ENCODE measurements at regions not wholly inside any gene's neighbourhood (a gene's known extent, or its start where the extent isn't known, plus 50 kb on each side); places are given as distances from the start of the nearest gene placed in this dataset.

DNA sequence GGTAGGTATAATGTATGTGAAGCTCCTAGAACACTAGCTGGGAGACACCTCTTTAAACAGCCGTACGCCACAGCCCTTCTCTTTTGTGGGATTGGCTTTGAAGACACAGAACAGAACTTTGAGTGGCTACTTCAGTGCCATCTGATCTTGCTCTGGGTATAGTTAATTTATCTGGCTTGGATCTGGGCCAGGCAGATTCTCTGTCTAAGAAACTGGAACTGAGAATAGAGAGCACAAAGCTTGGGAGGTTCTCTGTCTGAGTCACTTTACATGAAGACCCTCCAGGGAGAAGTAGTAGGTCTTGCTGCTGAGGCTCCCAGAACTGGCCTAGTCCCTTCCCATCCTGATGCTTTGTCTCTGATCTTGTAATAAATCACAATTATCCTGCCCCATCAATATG is 721.0 kb upstream of the KIF2B start:
- H3K27ac ChIP-seq (ENCODE audit: low read depth, low read length), result no peak overlapping the region
- Mint-ChIP-seq H3K4me3 (no peak overlapping the region), H3K4me1 (no peaks in the 10 kb centered on the region), H3K27me3 (no peaks in the 10 kb centered on the region), H3K9me3 (peaks cover 5 to 16% (median 10%) of the 10 kb centered on the region in 5 donors), H3K27ac (no peak overlapping the region), H3K36me3 (no peaks in the 10 kb centered on the region)
- ChIA-PET CTCF (no interaction called here), POLR2A (no interaction called here)
- H3K36me3 ChIP-seq (ENCODE audit: insufficient read depth, low read length), result no peaks in the 10 kb centered on the region
- H3K9me3 ChIP-seq (ENCODE audit: low read length), result no peaks in the 10 kb centered on the region
- H3K4me3 ChIP-seq (ENCODE audit: low read length), result no peak overlapping the region
- no peaks in the 10 kb centered on the region for H3K27me3 ChIP-seq (ENCODE audit: insufficient read depth, low read length, poor library complexity, severe bottlenecking)
- H3K4me1 ChIP-seq (ENCODE audit: insufficient read depth, low read length), result no peaks in the 10 kb centered on the region
- no peak for DNase-seq

DNA sequence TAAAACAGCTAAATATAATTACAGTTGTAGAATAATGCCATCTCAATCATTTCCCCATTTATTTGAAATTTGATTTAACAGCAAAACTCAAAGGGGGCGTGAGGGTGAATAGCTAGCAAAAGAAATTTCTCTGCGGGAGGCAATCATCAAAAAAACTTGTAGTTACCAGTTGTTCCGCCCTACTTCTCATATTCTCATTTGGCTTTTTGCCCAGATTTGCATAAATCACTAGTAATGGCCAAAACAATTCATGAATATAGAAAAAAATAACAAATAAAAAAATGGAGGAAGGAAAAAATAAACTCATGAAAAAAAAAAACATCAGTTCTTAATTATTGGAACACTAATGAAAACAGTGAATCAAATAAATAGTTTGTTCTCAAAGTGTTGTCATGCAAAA is 722.6 kb upstream of the KIF2B start:
- Histone ChIP-seq H3K27ac (ENCODE audit: low read depth, low read length) (no peak overlapping the region), H3K27me3 (ENCODE audit: insufficient read depth, low read length, poor library complexity, severe bottlenecking) (no peaks in the 10 kb centered on the region), H3K4me3 (ENCODE audit: low read length) (no peak overlapping the region), H3K9me3 (ENCODE audit: low read length) (no peaks in the 10 kb centered on the region), H3K4me1 (ENCODE audit: insufficient read depth, low read length) (no peaks in the 10 kb centered on the region), H3K36me3 (ENCODE audit: insufficient read depth, low read length) (no peaks in the 10 kb centered on the region)
- Mint-ChIP-seq H3K27ac (no peak overlapping the region), H3K9me3 (peaks cover 5 to 19% (median 10%) of the 10 kb centered on the region in 5 donors), H3K27me3 (no peaks in the 10 kb centered on the region), H3K4me1 (no peaks in the 10 kb centered on the region), H3K4me3 (no peak overlapping the region), H3K36me3 (no peaks in the 10 kb centered on the region)
- CTCF ChIA-PET, result no interaction called here
- DNase-seq, result no peak
- POLR2A ChIA-PET, result no interaction called here

DNA sequence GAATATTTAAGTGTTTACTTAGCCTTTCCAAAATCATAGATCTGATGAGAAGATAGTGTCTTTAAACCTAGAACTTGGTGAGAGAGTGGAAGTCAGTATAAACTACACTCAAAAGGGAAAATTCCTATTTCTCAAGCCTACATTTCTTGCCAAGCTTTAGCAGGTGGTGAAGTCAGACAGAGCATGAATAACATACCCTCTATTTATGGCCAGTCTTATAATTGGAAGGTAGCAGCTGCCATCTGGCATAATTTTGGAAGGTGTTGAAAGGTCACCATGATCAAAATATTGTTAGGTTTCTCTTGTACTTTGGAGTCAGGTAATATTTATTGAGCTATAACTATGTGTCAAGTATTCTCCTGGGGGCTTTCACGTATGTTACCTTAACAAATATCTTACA is 729.3 kb upstream of the KIF2B start:
- ChIA-PET CTCF (no interaction called here), POLR2A (no interaction called here)
- no peaks in the 10 kb centered on the region for H3K27me3 ChIP-seq (ENCODE audit: insufficient read depth, low read length, poor library complexity, severe bottlenecking)
- Mint-ChIP-seq H3K36me3 (no peaks in the 10 kb centered on the region), H3K27ac (no peak overlapping the region), H3K4me1 (no peaks in the 10 kb centered on the region), H3K27me3 (peaks cover 0 to 1% of the 10 kb centered on the region in 2 donors), H3K9me3 (peaks cover 3 to 26% (median 4%) of the 10 kb centered on the region in 5 donors), H3K4me3 (no peak overlapping the region)
- no peak overlapping the region for H3K4me3 ChIP-seq (ENCODE audit: low read length)
- H3K27ac ChIP-seq (ENCODE audit: low read depth, low read length), result no peak overlapping the region
- no peaks in the 10 kb centered on the region for H3K36me3 ChIP-seq (ENCODE audit: insufficient read depth, low read length)
- H3K4me1 ChIP-seq (ENCODE audit: insufficient read depth, low read length), result no peaks in the 10 kb centered on the region
- no peak for DNase-seq
- H3K9me3 ChIP-seq (ENCODE audit: low read length), result no peaks in the 10 kb centered on the region

DNA sequence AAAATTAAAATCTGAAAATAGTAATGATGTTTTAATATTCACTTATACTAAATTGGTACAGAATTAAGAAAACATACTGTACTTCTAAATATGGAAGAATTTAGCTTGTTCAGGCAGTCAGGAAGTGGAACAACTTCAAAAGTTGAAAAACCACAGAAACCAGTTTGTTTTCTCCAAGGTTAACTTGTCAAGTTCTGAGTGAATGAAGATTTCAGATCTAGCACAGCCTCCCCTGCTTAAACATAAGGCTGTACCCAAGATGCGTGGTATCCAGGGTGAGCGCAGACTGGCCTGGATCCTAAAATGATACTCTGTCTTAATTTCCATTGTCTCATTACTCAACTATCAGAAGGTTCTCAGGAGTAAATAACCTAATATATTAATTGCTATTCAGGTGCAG is 730.7 kb upstream of the KIF2B start:
- ChIA-PET CTCF (no interaction called here), POLR2A (no interaction called here)
- Mint-ChIP-seq H3K27me3 (peaks cover 0 to 1% of the 10 kb centered on the region in 2 donors), H3K9me3 (peaks cover 3 to 26% (median 5%) of the 10 kb centered on the region in 5 donors), H3K4me1 (no peaks in the 10 kb centered on the region), H3K4me3 (no peak overlapping the region), H3K27ac (no peak overlapping the region), H3K36me3 (no peaks in the 10 kb centered on the region)
- no peaks in the 10 kb centered on the region for H3K36me3 ChIP-seq (ENCODE audit: insufficient read depth, low read length)
- H3K27me3 ChIP-seq (ENCODE audit: insufficient read depth, low read length, poor library complexity, severe bottlenecking), result no peaks in the 10 kb centered on the region
- no peak overlapping the region for H3K27ac ChIP-seq (ENCODE audit: low read depth, low read length)
- DNase-seq, result no peak
- no peaks in the 10 kb centered on the region for H3K4me1 ChIP-seq (ENCODE audit: insufficient read depth, low read length)
- no peaks in the 10 kb centered on the region for H3K9me3 ChIP-seq (ENCODE audit: low read length)
- H3K4me3 ChIP-seq (ENCODE audit: low read length), result no peak overlapping the region

DNA sequence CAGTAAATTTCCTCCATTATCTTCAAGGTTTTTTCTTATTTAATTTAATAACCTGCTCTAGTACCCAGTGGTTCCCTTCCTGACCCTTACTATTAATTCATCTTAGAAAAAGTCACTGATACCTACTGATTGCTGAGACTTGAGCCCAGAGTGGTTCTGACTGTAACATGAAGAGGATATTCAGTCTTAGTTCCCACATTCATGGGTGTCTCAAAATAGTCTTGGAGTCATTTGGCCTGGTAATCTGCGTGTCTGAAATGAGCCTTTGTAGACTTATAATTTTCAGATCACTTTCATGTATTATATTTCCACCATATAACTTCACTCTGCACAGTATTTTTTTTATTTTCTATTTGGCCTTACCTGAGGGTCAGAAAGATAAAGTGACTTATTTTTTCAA is 732.0 kb upstream of the KIF2B start:
- H3K4me1 ChIP-seq (ENCODE audit: insufficient read depth, low read length), result no peaks in the 10 kb centered on the region
- H3K9me3 ChIP-seq (ENCODE audit: low read length), result no peaks in the 10 kb centered on the region
- no peak overlapping the region for H3K4me3 Mint-ChIP-seq
- no peak overlapping the region for H3K27ac ChIP-seq (ENCODE audit: low read depth, low read length)
- H3K4me3 ChIP-seq (ENCODE audit: low read length), result no peak overlapping the region
- no peaks in the 10 kb centered on the region for H3K27me3 ChIP-seq (ENCODE audit: insufficient read depth, low read length, poor library complexity, severe bottlenecking)
- no peaks in the 10 kb centered on the region for H3K36me3 ChIP-seq (ENCODE audit: insufficient read depth, low read length)
- H3K27ac Mint-ChIP-seq, result no peak overlapping the region
- CTCF ChIA-PET, result no interaction called here
- no peaks in the 10 kb centered on the region for H3K4me1 Mint-ChIP-seq
- POLR2A ChIA-PET, result no interaction called here
- no peak for DNase-seq
- H3K9me3 Mint-ChIP-seq, result peaks cover 3 to 23% (median 9%) of the 10 kb centered on the region in 5 donors
- peaks cover 0 to 1% of the 10 kb centered on the region in 2 donors for H3K27me3 Mint-ChIP-seq
- H3K36me3 Mint-ChIP-seq, result no peaks in the 10 kb centered on the region

DNA sequence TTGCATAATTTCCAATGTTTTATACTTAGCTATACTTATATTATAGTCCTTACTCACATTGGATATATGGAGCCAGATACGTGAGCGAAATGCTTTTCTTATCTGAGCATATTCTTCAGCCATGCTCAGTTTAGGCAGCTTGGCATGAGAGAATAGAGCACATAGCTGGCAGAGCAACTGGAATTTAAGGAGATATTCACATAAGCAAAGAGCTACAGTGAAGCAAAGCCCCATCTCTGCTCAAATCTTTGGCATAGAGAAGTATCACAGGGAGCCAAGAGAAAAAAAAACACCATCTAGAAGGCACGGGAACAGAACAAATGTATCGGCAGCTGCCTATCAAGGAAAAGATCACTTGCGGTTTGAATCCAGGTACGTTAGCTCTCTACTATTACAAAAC is 734.2 kb upstream of the KIF2B start:
- Mint-ChIP-seq H3K4me1 (no peaks in the 10 kb centered on the region), H3K4me3 (no peak overlapping the region), H3K27me3 (peaks cover 0 to 1% of the 10 kb centered on the region in 2 donors), H3K36me3 (no peaks in the 10 kb centered on the region), H3K27ac (no peak overlapping the region), H3K9me3 (peaks cover 0 to 14% (median 9%) of the 10 kb centered on the region in 5 donors)
- no peak for DNase-seq
- no peaks in the 10 kb centered on the region for H3K4me1 ChIP-seq (ENCODE audit: insufficient read depth, low read length)
- ChIA-PET POLR2A (no interaction called here), CTCF (no interaction called here)
- no peaks in the 10 kb centered on the region for H3K9me3 ChIP-seq (ENCODE audit: low read length)
- no peak overlapping the region for H3K4me3 ChIP-seq (ENCODE audit: low read length)
- no peaks in the 10 kb centered on the region for H3K36me3 ChIP-seq (ENCODE audit: insufficient read depth, low read length)
- no peaks in the 10 kb centered on the region for H3K27me3 ChIP-seq (ENCODE audit: insufficient read depth, low read length, poor library complexity, severe bottlenecking)
- no peak overlapping the region for H3K27ac ChIP-seq (ENCODE audit: low read depth, low read length)

DNA sequence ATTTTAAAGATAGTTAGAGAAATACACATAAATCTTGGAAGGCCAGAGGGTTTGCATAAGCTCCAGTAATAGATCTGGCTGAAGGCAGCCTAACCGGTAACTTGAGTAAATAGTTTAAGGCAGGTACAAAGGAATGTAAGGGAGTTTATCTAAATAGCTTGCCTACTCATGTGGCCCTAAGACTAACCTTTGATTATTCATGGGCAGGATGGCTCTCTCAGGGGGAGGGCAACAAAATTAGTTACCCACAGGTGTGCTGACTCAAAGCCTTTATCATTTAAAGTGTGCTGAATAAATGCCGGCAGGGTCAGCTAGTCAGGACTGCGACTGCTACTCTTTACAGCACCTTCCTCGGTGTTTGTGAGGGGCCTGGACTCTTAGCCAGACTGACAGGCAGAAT is 761.3 kb upstream of the KIF2B start:
- H3K36me3 Mint-ChIP-seq, result no peaks in the 10 kb centered on the region
- Histone ChIP-seq H3K4me1 (ENCODE audit: insufficient read depth, low read length) (no peaks in the 10 kb centered on the region), H3K4me3 (ENCODE audit: low read length) (no peak overlapping the region), H3K9me3 (ENCODE audit: low read length) (no peaks in the 10 kb centered on the region), H3K36me3 (ENCODE audit: insufficient read depth, low read length) (no peaks in the 10 kb centered on the region), H3K27ac (ENCODE audit: low read depth, low read length) (no peak overlapping the region), H3K27me3 (ENCODE audit: insufficient read depth, low read length, poor library complexity, severe bottlenecking) (no peaks in the 10 kb centered on the region)
- no peaks in the 10 kb centered on the region for H3K27me3 Mint-ChIP-seq
- H3K27ac Mint-ChIP-seq, result no peak overlapping the region
- H3K4me1 Mint-ChIP-seq, result no peaks in the 10 kb centered on the region
- ChIA-PET POLR2A (no interaction called here), CTCF (no interaction called here)
- H3K4me3 Mint-ChIP-seq, result no peak overlapping the region
- no peak for DNase-seq
- peaks cover 17 to 52% (median 23%) of the 10 kb centered on the region in 5 donors for H3K9me3 Mint-ChIP-seq

DNA sequence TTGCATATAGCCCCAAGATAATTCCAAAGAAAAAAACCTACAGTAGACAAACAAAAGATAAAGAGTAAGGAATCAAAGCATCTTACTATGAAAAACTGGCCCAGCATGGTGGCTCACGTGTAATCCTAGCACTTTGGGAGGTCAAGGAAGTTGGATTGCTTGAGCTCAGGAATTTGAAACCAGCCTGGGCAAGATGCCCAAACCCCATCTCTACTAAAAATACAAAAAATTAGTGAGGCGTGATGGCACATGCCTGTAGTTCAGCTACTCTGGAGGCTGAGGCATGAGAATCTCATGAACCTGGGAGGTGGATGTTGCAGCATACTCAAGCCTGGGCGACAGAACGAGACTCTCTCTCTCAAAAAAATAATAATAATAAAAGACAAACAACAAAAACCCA is 764.7 kb upstream of the KIF2B start:
- no peaks in the 10 kb centered on the region for H3K36me3 Mint-ChIP-seq
- CTCF ChIA-PET, result no interaction called here

DNA sequence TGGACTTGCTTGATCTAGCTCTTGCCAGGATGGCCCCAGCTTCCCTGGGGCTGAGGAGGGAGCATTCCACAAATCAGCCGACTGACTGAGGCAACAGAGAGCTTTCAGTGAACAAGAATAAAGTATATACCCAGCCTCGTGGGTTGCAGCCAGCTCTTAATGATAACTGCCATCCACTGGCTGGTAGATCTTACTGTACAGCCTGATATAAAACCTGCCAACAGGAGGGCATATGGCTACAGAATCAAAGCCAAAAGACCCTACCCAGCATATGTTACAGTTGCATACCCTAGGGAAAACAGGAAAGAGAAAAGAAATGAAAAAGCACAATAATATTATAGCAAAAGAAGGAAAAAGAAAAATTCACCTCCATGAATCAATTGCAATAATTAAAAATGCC is 775.9 kb upstream of the KIF2B start:
- H3K4me3 Mint-ChIP-seq, result no peak overlapping the region
- H3K36me3 Mint-ChIP-seq, result peaks cover 0 to 4% (median 0%) of the 10 kb centered on the region in 3 donors
- H3K27ac Mint-ChIP-seq, result no peak overlapping the region
- DNase-seq, result no peak
- Histone ChIP-seq H3K36me3 (ENCODE audit: insufficient read depth, low read length) (no peaks in the 10 kb centered on the region), H3K27ac (ENCODE audit: low read depth, low read length) (no peak overlapping the region), H3K4me1 (ENCODE audit: insufficient read depth, low read length) (no peaks in the 10 kb centered on the region), H3K4me3 (ENCODE audit: low read length) (no peak overlapping the region), H3K9me3 (ENCODE audit: low read length) (no peaks in the 10 kb centered on the region), H3K27me3 (ENCODE audit: insufficient read depth, low read length, poor library complexity, severe bottlenecking) (no peaks in the 10 kb centered on the region)
- H3K27me3 Mint-ChIP-seq, result no peaks in the 10 kb centered on the region
- ChIA-PET CTCF (no interaction called here), POLR2A (no interaction called here)
- no peaks in the 10 kb centered on the region for H3K4me1 Mint-ChIP-seq
- peaks cover 6 to 28% (median 15%) of the 10 kb centered on the region in 5 donors for H3K9me3 Mint-ChIP-seq

More for the DNA sequence above, 764.7 kb upstream of the KIF2B start:
- Histone ChIP-seq H3K27me3 (ENCODE audit: insufficient read depth, low read length, poor library complexity, severe bottlenecking) (no peaks in the 10 kb centered on the region), H3K4me3 (ENCODE audit: low read length) (no peak overlapping the region), H3K9me3 (ENCODE audit: low read length) (no peaks in the 10 kb centered on the region), H3K27ac (ENCODE audit: low read depth, low read length) (no peak overlapping the region), H3K36me3 (ENCODE audit: insufficient read depth, low read length) (no peaks in the 10 kb centered on the region), H3K4me1 (ENCODE audit: insufficient read depth, low read length) (no peaks in the 10 kb centered on the region)
- H3K4me3 Mint-ChIP-seq, result no peak overlapping the region
- POLR2A ChIA-PET, result no interaction called here
- no peaks in the 10 kb centered on the region for H3K4me1 Mint-ChIP-seq
- DNase-seq, result no peak
- peaks cover 18 to 44% (median 20%) of the 10 kb centered on the region in 5 donors for H3K9me3 Mint-ChIP-seq
- no peak overlapping the region for H3K27ac Mint-ChIP-seq
- no peaks in the 10 kb centered on the region for H3K27me3 Mint-ChIP-seq
